PFSK-1 (cell line): ENCODE measurements at regions not wholly inside any gene's neighbourhood (a gene's known extent, or its start where the extent isn't known, plus 50 kb on each side); places are given as distances from the start of the nearest gene placed in this dataset.

Experiments used
- FOXP2 ChIP-seq: optimal IDR thresholded peaks from 2 replicates; pipeline ENCODE3; 2011; ENCODE audit warnings: borderline replicate concordance, control low read depth, inconsistent platforms; ENCODE audit not compliant: insufficient read depth; ENCODE audit errors: extremely low read length, extremely low read depth
- POLR2AphosphoS5 ChIP-seq: IDR thresholded peaks from 2 replicates; pipeline ENCODE4 v1.6.1; 2012; ENCODE audit warnings: low read depth, mild to moderate bottlenecking, control low read depth, low read length, moderate library complexity
- REST ChIP-seq, 2 experiments: IDR thresholded peaks; 2 replicates each; pipeline versions ENCODE4 v1.6.1 to v1.8.0; 2011 to 2012; ENCODE audit warnings: low read depth in 2 of 2, low read length in 2 of 2, control low read depth in 1 of 2, inconsistent platforms in 1 of 2, mild to moderate bottlenecking in 1 of 2, moderate library complexity in 1 of 2; ENCODE audit not compliant: insufficient read depth in 1 of 2
- SIN3A ChIP-seq: IDR thresholded peaks from 2 replicates; pipeline ENCODE4 v1.6.1; 2012; ENCODE audit warnings: mild to moderate bottlenecking, low read length, moderate library complexity, borderline replicate concordance; ENCODE audit not compliant: insufficient read depth
- TAF1 ChIP-seq: IDR thresholded peaks from 2 replicates; pipeline ENCODE4 v1.6.1; 2012; ENCODE audit warnings: low read length, control low read depth, borderline replicate concordance; ENCODE audit not compliant: insufficient read depth

GRCh38 chr2:160646684-160647444, 153.3 kb upstream of the RBMS1 start:
- TF ChIP-seq POLR2AphosphoS5 (no peak), SIN3A (no peak), TAF1 (no peak)

- no peak for TF ChIP-seq REST (IDR thresholded peaks at IDR 0.05; ENCODE audit: insufficient read depth in 1 of 2, low read depth in 2 of 2, low read length in 2 of 2)
- TF ChIP-seq TAF1 = no peak
- no peak for TF ChIP-seq FOXP2
- TF ChIP-seq SIN3A = no peak
- no peak for TF ChIP-seq POLR2AphosphoS5
These were observed 154.5 kb upstream of the RBMS1 start for GRCh38 chr2:160647967-160648685.

GRCh38 chr2:160649698-160650097, 156.1 kb upstream of the RBMS1 start:
- no peak for TF ChIP-seq FOXP2
- TF ChIP-seq TAF1 = no peak
- TF ChIP-seq POLR2AphosphoS5 = no peak
- no peak for TF ChIP-seq SIN3A
- TF ChIP-seq REST (IDR thresholded peaks at IDR 0.05; ENCODE audit: insufficient read depth in 1 of 2, low read depth in 2 of 2, low read length in 2 of 2) = no peak

- no peak for TF ChIP-seq REST (IDR thresholded peaks at IDR 0.05; ENCODE audit: insufficient read depth in 1 of 2, low read depth in 2 of 2, low read length in 2 of 2)
- TF ChIP-seq SIN3A = no peak
- no peak for TF ChIP-seq POLR2AphosphoS5
- no peak for TF ChIP-seq FOXP2
- no peak for TF ChIP-seq TAF1
These were observed 156.8 kb upstream of the RBMS1 start for GRCh38 chr2:160650196-160651118.

GRCh38 chr2:160651416-160652200, 158.0 kb upstream of the RBMS1 start:
- no peak for TF ChIP-seq TAF1
- no peak for TF ChIP-seq REST (IDR thresholded peaks at IDR 0.05; ENCODE audit: insufficient read depth in 1 of 2, low read depth in 2 of 2, low read length in 2 of 2)
- no peak for TF ChIP-seq FOXP2
- TF ChIP-seq SIN3A = no peak
- no peak for TF ChIP-seq POLR2AphosphoS5
